MCF 10A (cell line): ENCODE measurements at regions not wholly inside any gene's neighbourhood (a gene's known extent, or its start where the extent isn't known, plus 50 kb on each side); places are given as distances from the start of the nearest gene placed in this dataset.

Experiments
- BruUV-seq: library from RNA; stranded (reverse); fragments of 400-500 nt; replicated peaks from 2 replicates; lab custom pipeline; 2021; lab: Mats Ljungman, UMichigan
- CTCF ChIA-PET: fragments of 300-600 bp; sonication (Branson Sonifier 250); formaldehyde crosslinking; extraction: SDS; loops from one replicate; lab custom pipeline; 2021; ENCODE audit warnings: antibody characterized with exemption, inconsistent platforms; lab: Yijun Ruan, JAX
- POLR2A ChIA-PET: fragments of 300-600, 350-650 bp; sonication (Branson Sonifier 250); formaldehyde crosslinking; extraction: SDS; loops from one replicate; lab custom pipeline; 2020; ENCODE audit warnings: antibody characterized with exemption, inconsistent platforms; lab: Yijun Ruan, JAX
- DNase-seq: peaks from one replicate; pipeline ENCODE4 v3.0.0-alpha.2; 2018; ENCODE audit not compliant: unreplicated experiment
- H3K27ac Mint-ChIP-seq: one replicate; pipeline ENCODE4 v1.8.0; 2022; ENCODE audit warnings: mild to moderate bottlenecking, low read depth, mixed read lengths; ENCODE audit not compliant: unreplicated experiment
- H3K27me3 Mint-ChIP-seq: one replicate; pipeline ENCODE4 v1.8.0; 2022; ENCODE audit warnings: mixed read lengths; ENCODE audit not compliant: insufficient read depth, unreplicated experiment
- H3K36me3 Mint-ChIP-seq: one replicate; pipeline ENCODE4 v1.8.0; 2022; ENCODE audit warnings: mild to moderate bottlenecking, moderate library complexity, mixed read lengths; ENCODE audit not compliant: insufficient read depth, unreplicated experiment
- H3K4me1 Mint-ChIP-seq: one replicate; pipeline ENCODE4 v1.8.0; 2022; ENCODE audit warnings: mixed read lengths; ENCODE audit not compliant: insufficient read depth, unreplicated experiment
- H3K4me3 Mint-ChIP-seq: one replicate; pipeline ENCODE4 v1.8.0; 2022; ENCODE audit warnings: mild to moderate bottlenecking, moderate library complexity, mixed read lengths; ENCODE audit not compliant: unreplicated experiment
- H3K9me3 Mint-ChIP-seq: one replicate; pipeline ENCODE4 v1.8.0; 2022; ENCODE audit warnings: mixed read lengths; ENCODE audit not compliant: unreplicated experiment
- CTCF ChIP-seq: fragments of 200-600 bp; IDR thresholded peaks from one replicate; pipeline ENCODE4 v1.8.0; 2022; ENCODE audit warnings: antibody characterized with exemption, mild to moderate bottlenecking; ENCODE audit not compliant: unreplicated experiment
- intact Hi-C: fragments of 100-400 bp; cut with micrococcal nuclease; formaldehyde crosslinking; loops from 2 replicates; pipeline ENCODE4 v1.14.1; 2022

GRCh38 chr11:45485070-45485707 lies 180.2 kb downstream of the CHST1 start:
- H3K9me3 Mint-ChIP-seq: no peaks in the 10 kb centered on the region
- intact Hi-C loops: no loop called here
- H3K27me3 Mint-ChIP-seq: peaks cover 37% of the 10 kb centered on the region
- ChIA-PET CTCF (interaction anchor here (0.5 to 1.2 kb wide), 3 partner anchors 20 to 287 kb away, joined by 3 to 8 read pairs (median 6); no protein-coding TSS in a partner anchor), POLR2A (no interaction called here)
- no peaks in the 10 kb centered on the region for H3K4me1 Mint-ChIP-seq
- no TSS peak for BruUV-seq
- DNase-seq: no peak
- H3K27ac Mint-ChIP-seq: no peak overlapping the region
- TF ChIP-seq CTCF: no peak
- H3K4me3 Mint-ChIP-seq: no peak overlapping the region
- H3K36me3 Mint-ChIP-seq: no peaks in the 10 kb centered on the region

- no peak overlapping the region for H3K4me3 Mint-ChIP-seq
- H3K27ac Mint-ChIP-seq: no peak overlapping the region
- TF ChIP-seq CTCF: no peak
- ChIA-PET POLR2A (no interaction called here), CTCF (interaction anchor here (0.9 kb wide), 1 partner anchor 19 kb away, joined by 8 read pairs; no protein-coding TSS in a partner anchor)
- no TSS peak for BruUV-seq
- DNase-seq: no peak
- peaks cover 45% of the 10 kb centered on the region for H3K27me3 Mint-ChIP-seq
- H3K4me1 Mint-ChIP-seq: no peaks in the 10 kb centered on the region
- no peaks in the 10 kb centered on the region for H3K9me3 Mint-ChIP-seq
- no peaks in the 10 kb centered on the region for H3K36me3 Mint-ChIP-seq
- intact Hi-C loops: no loop called here
Measured at GRCh38 chr11:45484326-45484883, 181.0 kb downstream of the CHST1 start.

GRCh38 chr11:45483416-45483815 lies 182.0 kb downstream of the CHST1 start:
- DNase-seq: no peak
- H3K36me3 Mint-ChIP-seq: no peaks in the 10 kb centered on the region
- no peaks in the 10 kb centered on the region for H3K4me1 Mint-ChIP-seq
- no peak overlapping the region for H3K4me3 Mint-ChIP-seq
- peaks cover 39% of the 10 kb centered on the region for H3K27me3 Mint-ChIP-seq
- TF ChIP-seq CTCF: no peak
- H3K9me3 Mint-ChIP-seq: no peaks in the 10 kb centered on the region
- no peak overlapping the region for H3K27ac Mint-ChIP-seq
- intact Hi-C loops: no loop called here
- BruUV-seq: no TSS peak
- POLR2A ChIA-PET: no interaction called here
- CTCF ChIA-PET: interaction anchor here (1.5 kb wide), 1 partner anchor 288 kb away, joined by 3 read pairs; no protein-coding TSS in a partner anchor

- CTCF ChIA-PET: interaction anchor here (0.6 to 1.5 kb wide), 3 partner anchors 114 to 289 kb away, joined by 3 read pairs; no protein-coding TSS in a partner anchor
Measured at GRCh38 chr11:45482331-45482730, 183.1 kb downstream of the CHST1 start.

More at GRCh38 chr11:45482331-45482730, 183.1 kb downstream of the CHST1 start:
- POLR2A ChIA-PET: no interaction called here
- Mint-ChIP-seq H3K4me3 (no peak overlapping the region), H3K27ac (no peak overlapping the region), H3K36me3 (no peaks in the 10 kb centered on the region), H3K9me3 (no peaks in the 10 kb centered on the region), H3K4me1 (no peaks in the 10 kb centered on the region), H3K27me3 (peaks cover 49% of the 10 kb centered on the region)
- intact Hi-C loops: no loop called here
- no TSS peak for BruUV-seq
- no peak for TF ChIP-seq CTCF
- DNase-seq: no peak
